ENCODE measurements at regions not wholly inside any gene's neighbourhood (a gene's known extent, or its start where the extent isn't known, plus 50 kb on each side); places are given as distances from the start of the nearest gene placed in this dataset.

DNA sequence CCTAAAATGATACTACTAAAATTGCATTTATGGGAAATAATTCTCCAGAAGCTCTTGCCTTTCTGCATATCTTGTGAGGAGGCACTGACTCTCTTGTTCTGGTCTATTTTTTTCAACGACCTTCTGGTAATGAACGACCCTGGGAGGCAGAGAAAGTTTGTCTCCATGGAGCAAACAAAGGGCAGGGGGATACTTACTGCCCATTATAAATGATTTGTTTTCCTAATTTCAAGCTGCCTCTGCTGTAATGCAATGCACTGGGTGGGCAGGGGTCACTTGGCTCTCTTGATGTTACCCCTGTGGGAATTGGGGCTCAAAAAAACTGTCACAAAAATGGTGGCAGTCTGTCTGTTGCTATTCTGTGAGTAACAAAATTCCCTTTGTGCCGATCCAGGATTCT, 643.2 kb downstream of the LIG4 start:
- TF ChIP-seq, protein P1, sequence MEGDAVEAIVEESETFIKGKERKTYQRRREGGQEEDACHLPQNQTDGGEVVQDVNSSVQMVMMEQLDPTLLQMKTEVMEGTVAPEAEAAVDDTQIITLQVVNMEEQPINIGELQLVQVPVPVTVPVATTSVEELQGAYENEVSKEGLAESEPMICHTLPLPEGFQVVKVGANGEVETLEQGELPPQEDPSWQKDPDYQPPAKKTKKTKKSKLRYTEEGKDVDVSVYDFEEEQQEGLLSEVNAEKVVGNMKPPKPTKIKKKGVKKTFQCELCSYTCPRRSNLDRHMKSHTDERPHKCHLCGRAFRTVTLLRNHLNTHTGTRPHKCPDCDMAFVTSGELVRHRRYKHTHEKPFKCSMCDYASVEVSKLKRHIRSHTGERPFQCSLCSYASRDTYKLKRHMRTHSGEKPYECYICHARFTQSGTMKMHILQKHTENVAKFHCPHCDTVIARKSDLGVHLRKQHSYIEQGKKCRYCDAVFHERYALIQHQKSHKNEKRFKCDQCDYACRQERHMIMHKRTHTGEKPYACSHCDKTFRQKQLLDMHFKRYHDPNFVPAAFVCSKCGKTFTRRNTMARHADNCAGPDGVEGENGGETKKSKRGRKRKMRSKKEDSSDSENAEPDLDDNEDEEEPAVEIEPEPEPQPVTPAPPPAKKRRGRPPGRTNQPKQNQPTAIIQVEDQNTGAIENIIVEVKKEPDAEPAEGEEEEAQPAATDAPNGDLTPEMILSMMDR (conservative IDR thresholded peaks at IDR 0.05; ENCODE audit: low read length): no peak
- no peak for TF ChIP-seq EZH2phosphoT487 (IDR thresholded peaks at IDR 0.05; ENCODE audit: borderline replicate concordance)
